IMR-90 (cell line): ENCODE measurements at regions not wholly inside any gene's neighbourhood (a gene's known extent, or its start where the extent isn't known, plus 50 kb on each side); places are given as distances from the start of the nearest gene placed in this dataset.

ENCODE experiments used
- ATAC-seq: fragments of 200-7000 bp; cut with Tn5 transposase; 2 replicates; pipeline ENCODE4 v1.9.1; 2020; ENCODE audit warnings: low read depth, mild to moderate bottlenecking, moderate library complexity
- BruUV-seq: library from RNA; stranded (reverse); fragments of 400-500 nt; replicated peaks from 2 replicates; lab custom pipeline; 2021; lab: Mats Ljungman, UMichigan
- CTCF ChIA-PET: fragments of 300-600 bp; formaldehyde crosslinking; extraction: SDS; loops from one replicate; lab custom pipeline; 2021; ENCODE audit warnings: antibody characterized with exemption; lab: Yijun Ruan, JAX
- POLR2A ChIA-PET: fragments of 300-600 bp; sonication (Branson Sonifier 250); formaldehyde crosslinking; loops from one replicate; lab custom pipeline; 2022; ENCODE audit warnings: antibody characterized with exemption; ENCODE audit not compliant: unreplicated experiment; lab: Charles Lee
- DNase-seq: peaks from one replicate; pipeline ENCODE4 v3.0.0; 2013
- H2AFZ ChIP-seq: replicated peaks from 2 replicates; pipeline ENCODE3; 2013; ENCODE audit warnings: low read length, mild to moderate bottlenecking; ENCODE audit not compliant: poor library complexity
- H2AK5ac ChIP-seq: 2 replicates; pipeline ENCODE4 v1.6.1; 2013; ENCODE audit warnings: low read depth, low read length, inconsistent platforms
- H2AK9ac ChIP-seq: replicated peaks from 2 replicates; pipeline ENCODE3; 2013; ENCODE audit warnings: mild to moderate bottlenecking, low read depth, low read length, moderate library complexity; ENCODE audit not compliant: poor library complexity
- H2BK120ac ChIP-seq: 2 replicates; pipeline ENCODE4 v1.6.1; 2013; ENCODE audit warnings: low read depth, low read length, inconsistent platforms
- H2BK15ac ChIP-seq: 3 replicates; pipeline ENCODE4 v1.6.1; 2013; ENCODE audit warnings: low read depth, low read length, inconsistent platforms
- H2BK20ac ChIP-seq: 2 replicates; pipeline ENCODE4 v1.6.1; 2013; ENCODE audit warnings: low read depth, mild to moderate bottlenecking, inconsistent platforms, low read length, moderate library complexity
- H2BK5ac ChIP-seq: 2 replicates; pipeline ENCODE4 v1.6.1; 2013; ENCODE audit warnings: mild to moderate bottlenecking, low read depth, low read length, inconsistent platforms; ENCODE audit not compliant: poor library complexity, severe bottlenecking
- H3K14ac ChIP-seq: replicated peaks from 2 replicates; pipeline ENCODE4 v1.6.1; 2013; ENCODE audit warnings: low read depth, low read length, inconsistent platforms
- H3K18ac ChIP-seq: 2 replicates; pipeline ENCODE4 v1.6.1; 2013; ENCODE audit warnings: low read depth, low read length, control low read depth
- H3K23ac ChIP-seq: 2 replicates; pipeline ENCODE4 v1.6.1; 2013; ENCODE audit warnings: low read depth, low read length, inconsistent platforms
- H3K27ac ChIP-seq: 2 replicates; pipeline ENCODE4 v1.5.1; 2013; ENCODE audit warnings: mild to moderate bottlenecking, control low read depth, low read length; ENCODE audit not compliant: insufficient read depth
- H3K27me3 ChIP-seq: 2 replicates; pipeline ENCODE4 v1.6.1; 2013; ENCODE audit warnings: low read length; ENCODE audit not compliant: control insufficient read depth, insufficient read depth
- H3K36me3 ChIP-seq: 2 replicates; pipeline ENCODE4 v1.6.1; 2013; ENCODE audit warnings: low read length, mixed read lengths; ENCODE audit not compliant: control insufficient read depth, insufficient read depth
- H3K4ac ChIP-seq: 2 replicates; pipeline ENCODE4 v1.6.1; 2013; ENCODE audit warnings: low read depth, low read length, inconsistent platforms
- H3K4me1 ChIP-seq: 2 replicates; pipeline ENCODE4 v1.6.1; 2013; ENCODE audit warnings: low read length, mixed read lengths; ENCODE audit not compliant: control insufficient read depth, insufficient read depth
- H3K4me2 ChIP-seq: 2 replicates; pipeline ENCODE4 v1.6.1; 2013; ENCODE audit warnings: low read depth, mild to moderate bottlenecking, control low read depth, low read length, moderate library complexity
- H3K4me3 ChIP-seq: 2 replicates; pipeline ENCODE4 v1.5.1; 2013; ENCODE audit warnings: low read depth, mild to moderate bottlenecking, control low read depth, low read length, moderate library complexity; ENCODE audit not compliant: insufficient read depth
- H3K56ac ChIP-seq: 2 replicates; pipeline ENCODE4 v1.6.1; 2013; ENCODE audit warnings: low read length, inconsistent platforms; ENCODE audit not compliant: insufficient read depth; ENCODE audit errors: extremely low read depth
- H3K79me1 ChIP-seq, 2 experiments: 2 replicates each; pipeline ENCODE4 v1.6.1; 2013; ENCODE audit warnings: low read length in 2 of 2, inconsistent platforms in 1 of 2, low read depth in 1 of 2
- H3K9ac ChIP-seq: 2 replicates; pipeline ENCODE4 v1.6.1; 2013; ENCODE audit warnings: low read depth, low read length, control low read depth
- H3K9me1 ChIP-seq: 2 replicates; pipeline ENCODE4 v1.6.1; 2013; ENCODE audit warnings: low read length, inconsistent platforms; ENCODE audit not compliant: insufficient read depth
- H3K9me3 ChIP-seq: 2 replicates; pipeline ENCODE4 v1.6.1; 2013; ENCODE audit warnings: low read length; ENCODE audit not compliant: control insufficient read depth, insufficient read depth
- H4K20me1 ChIP-seq: 2 replicates; pipeline ENCODE4 v1.6.1; 2013; ENCODE audit warnings: low read length, inconsistent platforms; ENCODE audit not compliant: insufficient read depth
- H4K5ac ChIP-seq: 2 replicates; pipeline ENCODE4 v1.6.1; 2013; ENCODE audit warnings: mild to moderate bottlenecking, low read depth, low read length, control low read depth
- H4K8ac ChIP-seq, 2 experiments: 2 replicates each; pipeline ENCODE4 v1.6.1; 2013; ENCODE audit warnings: low read depth in 2 of 2, low read length in 2 of 2, control low read depth in 1 of 2, inconsistent platforms in 1 of 2
- H4K91ac ChIP-seq: 2 replicates; pipeline ENCODE4 v1.6.1; 2013; ENCODE audit warnings: low read depth, low read length, inconsistent platforms; ENCODE audit not compliant: insufficient read depth
- BHLHE40 ChIP-seq: fragments of 150-350 bp; IDR thresholded peaks from 2 replicates; pipeline ENCODE4 v1.6.1; 2016; ENCODE audit warnings: mild to moderate bottlenecking, low read depth, low read length
- CEBPB ChIP-seq: IDR thresholded peaks from 2 replicates; pipeline ENCODE4 v1.6.1; 2012; ENCODE audit warnings: low read depth, low read length, improper control_type of control experiment
- CHD1 ChIP-seq: IDR thresholded peaks from 2 replicates; pipeline ENCODE4 v1.6.1; 2012; ENCODE audit warnings: low read depth, low read length, improper control_type of control experiment
- FOS ChIP-seq: fragments of 150-350 bp; IDR thresholded peaks from 2 replicates; pipeline ENCODE4 v1.6.1; 2016; ENCODE audit warnings: low read depth, low read length
- MAFK ChIP-seq: IDR thresholded peaks from 2 replicates; pipeline ENCODE4 v1.6.1; 2012; ENCODE audit warnings: low read depth, low read length, improper control_type of control experiment
- MAZ ChIP-seq: IDR thresholded peaks from 2 replicates; pipeline ENCODE4 v1.6.1; 2012; ENCODE audit warnings: low read depth, mild to moderate bottlenecking, low read length, improper control_type of control experiment, moderate library complexity, borderline replicate concordance
- NFE2L2 ChIP-seq: fragments of 150-350 bp; IDR thresholded peaks from 2 replicates; pipeline ENCODE4 v1.6.1; 2016; ENCODE audit warnings: low read depth, mild to moderate bottlenecking, low read length
- POLR2A ChIP-seq: IDR thresholded peaks from 2 replicates; pipeline ENCODE4 v1.6.1; 2012; ENCODE audit warnings: mild to moderate bottlenecking, low read depth, low read length
- RCOR1 ChIP-seq: IDR thresholded peaks from 2 replicates; pipeline ENCODE4 v1.6.1; 2012; ENCODE audit warnings: mild to moderate bottlenecking, low read length, improper control_type of control experiment; ENCODE audit not compliant: insufficient replicate concordance
- RFX5 ChIP-seq: IDR thresholded peaks from 2 replicates; pipeline ENCODE4 v1.8.0; 2012; ENCODE audit warnings: low read depth, mild to moderate bottlenecking, low read length, moderate library complexity
- SMC3 ChIP-seq: fragments of 150-350 bp; IDR thresholded peaks from 2 replicates; pipeline ENCODE4 v1.6.1; 2016; ENCODE audit warnings: low read depth, mild to moderate bottlenecking, antibody characterized with exemption, low read length, moderate library complexity
- WGBS, 2 experiments: methylation state at CpG; one replicate each; pipeline versions ENCODE4 v1.1.5 to v1.1.7; 2013; ENCODE audit warnings: missing lambda C conversion rate in 2 of 2; ENCODE audit not compliant: insufficient read length in 1 of 2; ENCODE audit errors: extremely low coverage in 2 of 2; 5-methylcytosine and 5-hydroxymethylcytosine counted together
- dilution Hi-C: fragments of 300-500 bp; cut with HindIII; formaldehyde crosslinking; loops from one replicate; pipeline ENCODE4 v1.14.3; 2018; ENCODE audit warnings: low sequenced_read_pairs; ENCODE audit not compliant: unreplicated experiment
- in situ Hi-C: fragments of 300-500 bp; cut with MboI; formaldehyde crosslinking; loops from 3 replicates; pipeline ENCODE4 v1.14.3; 2019; ENCODE audit warnings: low sequenced_read_pairs, inconsistent platforms, mixed read lengths
- intact Hi-C: fragments of 100-400 bp; cut with micrococcal nuclease; formaldehyde crosslinking; loops from 2 replicates; pipeline ENCODE4 v1.10.0; 2022
- TF ChIP-seq, protein P1 (sequence below): fragments of 150-350 bp; IDR thresholded peaks from 2 replicates; pipeline ENCODE4 v1.6.1; 2017; ENCODE audit warnings: mild to moderate bottlenecking, antibody characterized with exemption, low read length, low read depth
- TF ChIP-seq, protein P2 (sequence below): conservative IDR thresholded peaks from 2 replicates; pipeline ENCODE4 v1.5.1; 2012; ENCODE audit warnings: mild to moderate bottlenecking, low read depth, low read length, improper control_type of control experiment
- TF ChIP-seq, protein P3 (sequence below): fragments of 150-350 bp; IDR thresholded peaks from 2 replicates; pipeline ENCODE4 v1.6.1; 2016; ENCODE audit warnings: low read depth, mild to moderate bottlenecking, low read length, moderate library complexity, borderline replicate concordance

DNA sequence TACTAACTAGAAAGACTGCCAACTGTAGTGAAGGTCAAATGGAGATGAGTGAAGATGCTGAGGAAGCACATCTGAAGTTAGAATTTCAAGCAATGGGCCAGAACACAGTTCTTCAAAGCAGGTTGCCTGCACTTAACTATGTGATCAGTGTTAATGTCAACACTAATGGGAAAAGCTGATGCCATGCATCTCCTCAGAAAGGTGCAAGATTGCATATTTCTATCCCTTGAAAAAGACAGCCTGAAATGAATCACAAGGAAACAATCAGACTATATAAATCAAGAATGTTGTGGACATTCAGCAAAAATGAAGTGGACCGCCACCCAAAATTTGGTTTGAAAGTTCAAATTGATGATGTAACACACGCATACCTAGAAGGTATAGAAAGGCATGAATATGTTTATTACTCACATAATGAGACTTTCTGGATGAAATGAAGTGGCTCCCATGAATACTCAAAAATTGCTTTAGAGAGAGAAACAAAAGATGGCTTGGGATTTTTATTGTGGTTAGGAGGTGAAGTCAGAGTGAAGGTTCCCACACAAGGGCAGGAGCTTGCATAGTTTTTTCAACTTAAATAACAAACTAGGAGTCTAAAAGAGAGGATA is 522.4 kb downstream of the KCTD12 start:
- Histone ChIP-seq H3K4ac (no peak overlapping the region), H3K27ac (no peak overlapping the region), H3K79me1 (no peaks in the 10 kb centered on the region), H4K20me1 (no peaks in the 10 kb centered on the region), H4K5ac (no peak overlapping the region), H3K9me3 (no peaks in the 10 kb centered on the region), H3K4me1 (no peaks in the 10 kb centered on the region), H3K4me3 (no peak overlapping the region), H2AK9ac (no peak overlapping the region), H3K56ac (no peak overlapping the region), H3K18ac (no peak overlapping the region), H4K8ac (no peak overlapping the region), H3K36me3 (no peaks in the 10 kb centered on the region), H4K91ac (no peak overlapping the region), H2BK5ac (no peak overlapping the region), H3K4me2 (no peak overlapping the region), H2AFZ (no peak overlapping the region), H3K14ac (no peak overlapping the region), H2BK120ac (no peak overlapping the region), H2AK5ac (no peak overlapping the region), H2BK20ac (no peak overlapping the region), H2BK15ac (no peak overlapping the region), H3K9me1 (no peaks in the 10 kb centered on the region), H3K9ac (no peak overlapping the region), H3K27me3 (no peaks in the 10 kb centered on the region; the same call in 1 of the 2 replicates), H3K23ac (no peak overlapping the region)
- ChIA-PET CTCF (no interaction called here), POLR2A (no interaction called here)
- BruUV-seq: no TSS peak
- dilution Hi-C loops: no loop called here
- ATAC-seq: no peak
- TF ChIP-seq MAZ (no peak), NFE2L2 (no peak), CEBPB (no peak), SMC3 (no peak), FOS (no peak), RCOR1 (no peak), CHD1 (no peak), POLR2A (no peak), MAFK (no peak), RFX5 (no peak), BHLHE40 (no peak)
- TF ChIP-seq, protein P1, sequence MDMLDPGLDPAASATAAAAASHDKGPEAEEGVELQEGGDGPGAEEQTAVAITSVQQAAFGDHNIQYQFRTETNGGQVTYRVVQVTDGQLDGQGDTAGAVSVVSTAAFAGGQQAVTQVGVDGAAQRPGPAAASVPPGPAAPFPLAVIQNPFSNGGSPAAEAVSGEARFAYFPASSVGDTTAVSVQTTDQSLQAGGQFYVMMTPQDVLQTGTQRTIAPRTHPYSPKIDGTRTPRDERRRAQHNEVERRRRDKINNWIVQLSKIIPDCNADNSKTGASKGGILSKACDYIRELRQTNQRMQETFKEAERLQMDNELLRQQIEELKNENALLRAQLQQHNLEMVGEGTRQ: no peak
- TF ChIP-seq, protein P2, sequence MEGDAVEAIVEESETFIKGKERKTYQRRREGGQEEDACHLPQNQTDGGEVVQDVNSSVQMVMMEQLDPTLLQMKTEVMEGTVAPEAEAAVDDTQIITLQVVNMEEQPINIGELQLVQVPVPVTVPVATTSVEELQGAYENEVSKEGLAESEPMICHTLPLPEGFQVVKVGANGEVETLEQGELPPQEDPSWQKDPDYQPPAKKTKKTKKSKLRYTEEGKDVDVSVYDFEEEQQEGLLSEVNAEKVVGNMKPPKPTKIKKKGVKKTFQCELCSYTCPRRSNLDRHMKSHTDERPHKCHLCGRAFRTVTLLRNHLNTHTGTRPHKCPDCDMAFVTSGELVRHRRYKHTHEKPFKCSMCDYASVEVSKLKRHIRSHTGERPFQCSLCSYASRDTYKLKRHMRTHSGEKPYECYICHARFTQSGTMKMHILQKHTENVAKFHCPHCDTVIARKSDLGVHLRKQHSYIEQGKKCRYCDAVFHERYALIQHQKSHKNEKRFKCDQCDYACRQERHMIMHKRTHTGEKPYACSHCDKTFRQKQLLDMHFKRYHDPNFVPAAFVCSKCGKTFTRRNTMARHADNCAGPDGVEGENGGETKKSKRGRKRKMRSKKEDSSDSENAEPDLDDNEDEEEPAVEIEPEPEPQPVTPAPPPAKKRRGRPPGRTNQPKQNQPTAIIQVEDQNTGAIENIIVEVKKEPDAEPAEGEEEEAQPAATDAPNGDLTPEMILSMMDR: no peak
- TF ChIP-seq, protein P3, sequence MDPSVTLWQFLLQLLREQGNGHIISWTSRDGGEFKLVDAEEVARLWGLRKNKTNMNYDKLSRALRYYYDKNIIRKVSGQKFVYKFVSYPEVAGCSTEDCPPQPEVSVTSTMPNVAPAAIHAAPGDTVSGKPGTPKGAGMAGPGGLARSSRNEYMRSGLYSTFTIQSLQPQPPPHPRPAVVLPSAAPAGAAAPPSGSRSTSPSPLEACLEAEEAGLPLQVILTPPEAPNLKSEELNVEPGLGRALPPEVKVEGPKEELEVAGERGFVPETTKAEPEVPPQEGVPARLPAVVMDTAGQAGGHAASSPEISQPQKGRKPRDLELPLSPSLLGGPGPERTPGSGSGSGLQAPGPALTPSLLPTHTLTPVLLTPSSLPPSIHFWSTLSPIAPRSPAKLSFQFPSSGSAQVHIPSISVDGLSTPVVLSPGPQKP: no peak
- no CpG with 5 or more reads among the region's 2 CpGs for WGBS, 2 experiments
- in situ Hi-C loops: no loop called here
- DNase-seq: no peak
- intact Hi-C loops: no loop called here
